Fibroblast of skin of abdomen (primary cell): ENCODE measurements at regions not wholly inside any gene's neighbourhood (a gene's known extent, or its start where the extent isn't known, plus 50 kb on each side); places are given as distances from the start of the nearest gene placed in this dataset.
"Not testable (repeated sequence)": the region's sequence is repeated elsewhere in the genome, so short reads cannot be mapped to it uniquely, and the experiment has no call there.

Experiments
- DNase-seq: peaks from one replicate; pipeline ENCODE4 v3.0.0-alpha.2; 2013

DNA sequence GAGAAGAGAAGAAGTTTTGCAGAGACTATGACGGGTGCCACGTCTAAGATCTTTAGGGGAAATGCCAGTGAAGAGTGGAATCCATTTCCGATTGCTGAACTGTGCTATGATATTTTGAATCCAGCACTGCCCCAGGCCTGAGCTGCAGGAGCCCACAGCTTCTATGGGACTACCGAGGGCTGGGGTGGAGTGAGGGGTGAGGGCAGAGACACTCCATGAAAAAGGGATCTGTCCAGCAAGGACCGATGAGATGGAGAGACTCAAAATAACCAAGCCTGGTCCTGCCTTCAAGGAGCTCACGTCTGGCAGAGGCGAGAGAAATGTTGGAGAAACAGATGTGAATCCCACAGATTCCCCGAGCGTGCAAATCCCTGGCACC lies 79.8 kb upstream of the MEF2A start:
- peak; percentile 32 for DNase-seq

DNA sequence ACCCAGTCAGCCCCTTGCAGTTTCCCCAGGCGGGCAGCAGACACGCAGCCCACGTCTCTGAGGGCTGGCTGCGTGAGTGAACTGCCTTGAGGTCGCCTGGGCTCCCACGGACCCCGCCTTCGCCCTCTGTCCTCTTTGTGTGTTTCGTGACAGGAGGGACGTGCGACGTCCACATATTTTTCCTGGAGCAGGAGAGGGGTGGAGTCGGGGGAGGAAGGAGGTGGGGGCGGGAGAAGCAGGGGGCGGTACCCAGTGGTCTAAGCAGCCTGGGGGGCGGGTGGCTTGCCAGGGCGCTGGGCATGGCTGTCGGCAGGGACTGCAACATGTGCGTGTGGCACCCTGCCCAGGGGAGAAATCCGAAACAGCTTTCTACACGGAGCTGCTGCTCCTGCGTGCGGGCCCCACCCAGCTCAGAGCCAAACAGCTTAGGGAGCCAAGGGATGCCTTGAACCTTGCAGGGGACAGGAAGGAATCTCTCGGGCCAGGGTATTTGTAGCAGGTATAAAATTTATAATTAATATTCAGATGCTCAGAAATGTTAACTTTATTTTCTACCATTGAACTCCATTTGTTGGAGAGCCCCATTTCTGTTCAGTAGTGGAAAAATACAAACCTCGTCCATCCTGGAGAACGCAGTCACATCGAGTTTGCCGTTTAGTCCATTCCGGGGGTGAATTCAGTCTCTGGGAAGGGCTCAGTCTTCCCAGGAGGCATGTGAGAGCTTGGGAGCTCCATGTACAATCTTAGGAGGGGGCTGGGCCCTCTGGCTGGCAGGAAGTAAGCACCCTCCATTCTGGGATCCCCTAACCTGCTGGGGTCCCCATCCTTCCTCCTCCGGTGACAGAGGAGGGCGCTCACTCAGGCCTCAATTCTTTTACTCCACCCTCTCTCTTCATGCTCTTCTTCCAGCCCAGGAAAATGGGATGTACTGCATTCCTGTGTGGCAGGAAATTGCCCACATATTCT lies 79.1 kb upstream of the MEF2A start:
- peak; percentile 58 for DNase-seq

DNA sequence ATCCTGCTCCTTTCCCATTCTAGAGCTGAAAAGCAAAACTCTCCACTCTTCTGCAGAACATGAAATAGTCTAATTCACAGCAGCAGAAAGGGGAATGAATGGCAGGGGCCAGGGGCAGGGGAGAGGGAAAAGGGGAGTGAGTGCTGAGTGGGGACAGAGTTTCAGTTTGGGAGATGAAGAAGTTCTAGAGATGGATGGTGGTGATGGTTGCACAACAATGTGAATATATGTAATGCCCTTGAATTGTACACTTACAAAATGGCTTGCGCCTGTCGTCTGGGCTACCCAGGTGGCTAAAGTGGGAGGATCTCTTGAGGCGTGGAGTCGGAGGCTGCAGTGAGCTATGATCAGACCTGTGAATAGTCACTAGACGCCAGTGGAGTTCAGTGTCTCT lies 78.5 kb upstream of the MEF2A start:
- DNase-seq = no peak

DNA sequence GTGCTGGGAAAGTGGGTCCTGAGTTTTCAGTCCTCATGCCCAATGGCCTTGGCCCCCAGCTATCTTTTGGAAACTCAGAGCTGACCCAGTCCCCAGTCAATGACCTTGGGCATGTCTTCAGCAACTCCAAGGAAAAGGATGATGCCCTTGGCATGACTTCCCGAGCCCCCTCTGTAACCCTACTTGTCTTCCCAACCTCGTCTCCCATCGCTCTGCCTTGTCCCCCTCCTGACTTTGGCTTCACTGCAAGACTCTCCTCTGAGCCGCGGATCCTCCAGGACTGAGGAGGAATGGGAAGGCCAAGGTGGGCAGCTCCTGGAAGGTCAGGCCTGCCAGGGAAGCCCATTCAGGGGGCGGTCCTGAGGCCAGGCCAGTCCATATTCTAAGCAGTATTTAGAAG lies 73.5 kb upstream of the MEF2A start:
- no peak for DNase-seq

GRCh38 chr15:99492716-99493115 lies 73.1 kb upstream of the MEF2A start:
- no peak for DNase-seq

GRCh38 chr15:99493461-99493860 lies 72.3 kb upstream of the MEF2A start:
- DNase-seq = no peak

GRCh38 chr15:99494536-99495233 lies 71.1 kb upstream of the MEF2A start:
- DNase-seq = not testable (repeated sequence)

GRCh38 chr15:99495430-99496301 lies 70.1 kb upstream of the MEF2A start:
- peak; percentile 7 for DNase-seq

- no peak for DNase-seq
These were observed 69.5 kb upstream of the MEF2A start for GRCh38 chr15:99496302-99496629.

DNA sequence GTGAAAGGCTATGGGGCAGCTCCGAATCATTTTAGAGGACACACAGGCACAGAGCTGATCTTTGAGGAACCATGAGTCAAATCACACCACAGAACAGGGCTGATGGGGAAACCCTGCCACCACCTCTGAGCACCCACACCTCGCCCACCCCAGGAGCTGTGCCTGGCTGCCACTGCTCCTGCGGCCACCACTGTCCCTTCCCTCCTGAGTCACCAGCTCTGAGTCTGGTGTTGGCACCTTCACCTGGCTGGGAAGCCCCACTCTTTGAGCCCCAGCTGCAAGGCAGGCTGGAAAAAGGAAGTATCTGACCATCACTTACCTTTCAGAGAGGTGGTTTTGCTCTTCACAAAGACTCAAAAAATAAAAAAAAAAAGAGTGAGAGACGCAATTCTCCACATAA lies 63.6 kb upstream of the MEF2A start:
- no peak for DNase-seq

DNA sequence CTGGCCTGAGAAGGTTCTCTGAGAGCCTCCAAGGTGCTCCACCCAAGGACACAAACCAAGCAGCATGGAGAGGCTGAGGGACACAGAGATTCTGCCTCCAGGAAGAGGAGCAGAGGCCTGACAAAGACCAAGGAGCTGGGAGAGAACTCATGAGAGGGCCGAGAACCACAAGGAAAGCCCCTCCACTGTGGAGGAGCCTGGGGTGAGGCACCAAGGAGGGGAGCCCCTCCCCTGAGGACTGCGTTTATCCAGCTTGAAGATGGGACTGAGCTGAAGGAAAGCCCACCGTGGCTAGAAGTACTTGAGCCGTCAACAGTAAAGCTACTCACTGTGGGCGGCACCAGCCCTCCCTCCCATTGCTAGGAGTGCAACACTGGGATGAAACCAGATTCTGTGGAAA lies 63.1 kb upstream of the MEF2A start:
- DNase-seq = no peak

DNA sequence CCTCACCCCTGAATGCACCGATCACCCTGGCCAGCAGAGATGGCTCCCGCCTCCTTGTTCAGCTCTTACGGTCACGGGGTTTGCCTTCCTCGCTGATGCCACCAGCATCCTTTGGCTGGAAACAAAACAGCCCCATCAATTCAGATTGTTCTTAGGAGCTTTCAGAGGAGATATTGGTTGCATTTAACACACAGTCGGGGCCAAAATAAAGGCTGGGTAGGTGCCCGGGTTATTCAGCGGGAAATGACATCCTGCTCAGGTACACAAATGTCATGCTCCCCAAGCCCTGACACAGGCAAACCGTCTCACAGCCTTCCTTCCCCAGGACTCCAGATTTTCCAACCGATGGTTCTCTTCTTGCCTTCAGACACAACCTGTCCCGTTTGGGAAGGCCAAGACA lies 62.4 kb upstream of the MEF2A start:
- no peak for DNase-seq

DNA sequence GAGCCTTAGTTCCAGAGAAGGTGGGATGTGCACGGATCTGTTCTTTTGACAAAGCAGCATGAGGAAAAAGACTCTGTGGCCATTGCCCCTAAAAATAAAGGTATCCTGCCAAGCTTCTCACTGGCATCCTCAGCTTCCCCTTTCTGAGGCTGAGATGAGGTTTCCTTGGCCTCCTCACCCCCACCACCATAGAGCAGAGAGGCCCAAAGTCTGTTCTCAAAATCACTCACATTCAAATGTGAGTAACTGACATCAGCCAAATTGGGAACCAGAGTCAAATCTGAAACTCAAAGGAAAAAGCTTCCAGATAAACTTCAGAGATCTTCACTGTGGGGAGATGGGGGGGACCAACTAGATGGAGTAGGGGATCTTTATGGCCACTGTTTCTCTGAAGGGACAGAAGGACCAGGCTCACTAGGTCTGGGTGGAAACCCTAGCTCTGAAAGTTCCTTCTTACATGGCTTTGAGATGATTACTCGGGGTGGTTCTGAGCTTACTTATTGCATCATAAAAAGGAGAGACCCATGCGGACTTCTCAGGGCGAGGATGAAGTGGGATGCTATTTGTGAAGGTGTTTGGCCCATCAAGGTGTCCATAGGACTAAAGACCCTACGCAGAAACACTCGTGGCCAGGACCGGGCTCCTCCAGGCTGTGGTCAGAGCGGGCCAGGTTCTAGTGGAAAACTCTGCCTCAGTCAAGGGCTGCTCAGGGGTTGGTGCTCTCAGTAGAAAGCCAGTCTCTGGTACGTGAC lies 61.5 kb upstream of the MEF2A start:
- DNase-seq = no peak

- no peak for DNase-seq
These were observed 60.8 kb upstream of the MEF2A start for GRCh38 chr15:99504823-99505551.

DNA sequence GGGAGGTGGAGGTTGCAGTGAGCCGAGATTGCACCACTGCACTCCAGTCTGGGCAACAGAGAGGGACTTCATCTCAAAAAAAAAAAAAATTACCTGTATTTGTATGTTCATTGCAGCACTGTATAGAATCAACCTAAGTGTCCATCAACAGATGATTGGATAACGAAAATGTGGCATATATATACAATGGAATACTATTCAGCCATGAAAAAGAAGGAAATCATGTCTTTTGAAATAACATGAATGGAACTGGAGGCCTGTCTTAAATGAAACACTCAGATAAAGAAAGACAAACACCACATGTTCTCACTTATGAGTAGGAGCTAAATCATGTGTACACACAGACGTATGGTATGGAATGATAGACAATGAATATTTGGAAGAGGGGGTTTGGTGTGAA lies 59.4 kb upstream of the MEF2A start:
- DNase-seq = peak; percentile 30

DNA sequence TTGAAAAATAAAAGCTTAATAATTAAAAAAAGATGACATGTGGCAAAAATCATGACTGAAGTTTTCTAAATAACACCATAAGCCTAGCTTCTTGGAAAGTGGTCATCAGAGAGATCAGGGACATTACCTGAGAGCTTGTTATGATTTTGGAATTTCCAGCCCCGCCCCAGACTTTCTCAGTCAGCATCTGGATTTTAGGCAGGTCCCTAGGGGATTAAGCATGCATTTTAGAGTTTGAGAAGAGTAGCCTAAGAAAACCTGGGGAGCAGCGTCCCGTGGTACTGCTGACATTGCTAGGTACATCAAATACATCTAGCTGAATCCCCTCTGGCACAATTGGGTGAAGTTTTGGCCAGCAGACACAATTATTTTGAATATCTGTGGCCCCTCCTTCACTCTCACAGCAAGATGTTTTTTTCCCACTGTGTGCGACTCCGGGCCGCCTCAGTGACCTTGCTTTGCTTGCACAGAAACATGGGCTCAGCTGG lies 58.7 kb upstream of the MEF2A start:
- DNase-seq = no peak

DNA sequence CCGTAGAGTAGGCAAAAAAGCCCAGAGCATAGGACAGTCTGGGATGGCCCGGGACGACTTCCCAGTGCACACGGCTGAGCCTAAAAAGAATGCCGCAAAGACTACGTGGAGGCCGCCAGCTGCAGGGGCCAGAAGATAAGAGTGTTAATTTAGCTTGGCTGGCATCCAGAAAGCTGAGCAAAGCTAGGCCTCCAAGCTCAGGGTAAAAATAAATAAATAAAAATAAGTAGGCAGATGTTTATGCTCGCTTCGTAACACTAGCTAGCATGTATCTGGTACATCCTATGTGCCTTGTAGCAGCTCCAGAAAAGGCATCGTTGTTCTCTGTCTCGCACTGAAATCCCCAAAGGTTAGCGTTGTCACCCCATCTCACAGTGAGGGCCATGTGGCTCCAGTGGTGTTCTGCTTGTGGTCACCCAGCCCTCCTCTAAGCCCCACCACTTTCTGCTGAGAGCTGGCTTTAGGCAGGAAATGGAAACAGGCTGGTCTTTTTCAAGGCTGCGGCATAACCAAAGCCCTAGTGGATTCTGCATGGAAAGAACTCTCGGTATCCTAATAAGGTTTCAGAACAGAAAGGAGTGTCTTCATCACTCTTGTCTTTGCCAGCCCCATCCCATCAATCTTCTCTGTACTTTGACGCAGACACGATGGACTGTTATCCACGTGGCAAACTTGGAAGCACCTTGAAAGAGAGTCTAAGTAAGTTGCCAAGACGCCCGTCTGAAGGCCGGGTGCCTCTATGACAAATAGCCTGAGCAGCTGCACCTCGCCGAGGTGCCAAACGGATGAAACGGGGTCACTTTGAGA lies 58.1 kb upstream of the MEF2A start:
- DNase-seq = peak; percentile 62

DNA sequence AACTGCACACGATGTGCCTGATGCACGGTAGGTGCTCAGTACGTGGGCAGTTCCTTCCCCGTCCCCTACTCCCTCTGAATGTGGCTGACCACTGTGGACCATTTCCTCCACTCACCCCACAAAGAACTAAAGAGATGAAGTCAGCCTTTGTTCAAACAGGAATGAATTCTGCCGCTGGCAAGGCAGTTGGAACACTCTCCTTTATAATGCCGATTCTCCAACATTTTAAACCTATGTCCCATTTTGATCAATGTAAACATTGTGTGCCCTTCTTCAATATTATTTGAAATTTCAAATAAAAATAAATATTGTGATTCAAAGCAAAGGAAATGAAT lies 57.5 kb upstream of the MEF2A start:
- DNase-seq = no peak

DNA sequence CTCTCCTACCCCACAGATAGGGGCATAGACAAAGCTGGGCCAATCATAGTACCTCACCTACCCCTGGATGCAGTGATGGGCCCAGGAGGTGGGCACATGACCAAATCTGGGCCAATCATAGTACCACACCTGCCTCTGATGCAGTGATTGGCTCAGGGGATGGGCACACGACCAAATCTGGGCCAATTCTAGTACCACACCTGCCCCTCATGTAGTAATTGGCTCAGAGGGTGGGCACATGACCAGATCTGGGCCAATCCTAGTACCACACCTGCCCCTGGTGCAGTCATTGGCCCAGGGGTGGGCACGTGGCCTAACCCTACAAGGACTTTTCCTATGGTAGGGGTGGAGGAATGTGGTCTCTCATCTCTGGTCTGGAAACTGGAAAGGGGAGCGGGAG lies 56.9 kb upstream of the MEF2A start:
- DNase-seq = no peak

GRCh38 chr15:99509686-99510461 lies 55.9 kb upstream of the MEF2A start:
- no peak for DNase-seq
